ENCODE measurements at regions not wholly inside any gene's neighbourhood (a gene's known extent, or its start where the extent isn't known, plus 50 kb on each side); places are given as distances from the start of the nearest gene placed in this dataset.
"Not testable (repeated sequence)": the region's sequence is repeated elsewhere in the genome, so short reads cannot be mapped to it uniquely, and the experiment has no call there.

GRCh38 chr20:53723045-53723444 lies 129.4 kb upstream of the ZNF217 start:
- H3K4me1 ChIP-seq (ENCODE audit: control insufficient read depth in 1 of 2, extremely low read depth in 1 of 2, insufficient read depth in 2 of 2, low read length in 2 of 2): no peaks in the 10 kb centered on the region
- no peaks in the 10 kb centered on the region for H3K27me3 ChIP-seq (replicated peaks in 1 of 2; ENCODE audit: control insufficient read depth in 2 of 2, extremely low read depth in 1 of 2, insufficient read depth in 2 of 2, low read length in 1 of 2)
- no peak overlapping the region for H3K4me3 ChIP-seq (ENCODE audit: control insufficient read depth in 1 of 2, extremely low read depth in 1 of 2, low read length in 1 of 2)
- H3K36me3 ChIP-seq (ENCODE audit: control insufficient read depth in 2 of 2, extremely low read depth in 1 of 2, insufficient read depth in 1 of 2, low read length in 1 of 2): no peaks in the 10 kb centered on the region
- H3K4me3 Mint-ChIP-seq: no peak overlapping the region
- ATAC-seq (replicated peaks in 1 of 4): no peak
- ChIA-PET CTCF (interaction anchor here (0.6 to 0.7 kb wide), 2 partner anchors 14 to 26 kb away, joined by 4 to 7 read pairs; no protein-coding TSS in a partner anchor), POLR2A (no interaction called here)
- no peak for DNase-seq
- H3K9me3 Mint-ChIP-seq: no peaks in the 10 kb centered on the region
- no CpG with 5 or more reads among the region's 3 CpGs for WGBS (ENCODE audit: insufficient coverage)
- H3K27ac ChIP-seq (ENCODE audit: low read length): no peak overlapping the region
- no peaks in the 10 kb centered on the region for H3K36me3 Mint-ChIP-seq
- H3K9me3 ChIP-seq: no peaks in the 10 kb centered on the region
- no peak overlapping the region for H3K27ac Mint-ChIP-seq
- H3K4me1 Mint-ChIP-seq: peaks cover 9 to 17% (median 11%) of the 10 kb centered on the region in 3 donors
- no peaks in the 10 kb centered on the region for H3K27me3 Mint-ChIP-seq

GRCh38 chr20:53722515-53723036 lies 128.9 kb upstream of the ZNF217 start:
- Histone ChIP-seq H3K4me3 (ENCODE audit: control insufficient read depth in 1 of 2, extremely low read depth in 1 of 2, low read length in 1 of 2) (no peak overlapping the region), H3K27ac (ENCODE audit: low read length) (no peak overlapping the region), H3K27me3 (replicated peaks in 1 of 2; ENCODE audit: control insufficient read depth in 2 of 2, extremely low read depth in 1 of 2, insufficient read depth in 2 of 2, low read length in 1 of 2) (no peaks in the 10 kb centered on the region), H3K4me1 (ENCODE audit: control insufficient read depth in 1 of 2, extremely low read depth in 1 of 2, insufficient read depth in 2 of 2, low read length in 2 of 2) (no peaks in the 10 kb centered on the region), H3K9me3 (no peaks in the 10 kb centered on the region), H3K36me3 (ENCODE audit: control insufficient read depth in 2 of 2, extremely low read depth in 1 of 2, insufficient read depth in 1 of 2, low read length in 1 of 2) (no peaks in the 10 kb centered on the region)
- no peak for DNase-seq
- H3K27me3 Mint-ChIP-seq: no peaks in the 10 kb centered on the region
- WGBS (ENCODE audit: insufficient coverage): no CpG with 5 or more reads among the region's 5 CpGs
- H3K4me3 Mint-ChIP-seq: no peak overlapping the region
- peaks cover 9 to 14% (median 11%) of the 10 kb centered on the region in 3 donors for H3K4me1 Mint-ChIP-seq
- no peak overlapping the region for H3K27ac Mint-ChIP-seq
- ChIA-PET CTCF (interaction anchor here (0.6 to 0.7 kb wide), 4 partner anchors 14 to 148 kb away, joined by 3 to 7 read pairs (median 4); no protein-coding TSS in a partner anchor), POLR2A (no interaction called here)
- no peaks in the 10 kb centered on the region for H3K36me3 Mint-ChIP-seq
- H3K9me3 Mint-ChIP-seq: no peaks in the 10 kb centered on the region
- ATAC-seq (replicated peaks in 1 of 4): no peak

- H3K4me3 ChIP-seq (ENCODE audit: control insufficient read depth in 1 of 2, extremely low read depth in 1 of 2, low read length in 1 of 2); H3K4me1 ChIP-seq (ENCODE audit: control insufficient read depth in 1 of 2, extremely low read depth in 1 of 2, insufficient read depth in 2 of 2, low read length in 2 of 2); DNase-seq; H3K36me3 ChIP-seq (ENCODE audit: control insufficient read depth in 2 of 2, extremely low read depth in 1 of 2, insufficient read depth in 1 of 2, low read length in 1 of 2); POLR2A ChIA-PET; H3K27me3 Mint-ChIP-seq; CTCF ChIA-PET; H3K27me3 ChIP-seq (replicated peaks in 1 of 2; ENCODE audit: control insufficient read depth in 2 of 2, extremely low read depth in 1 of 2, insufficient read depth in 2 of 2, low read length in 1 of 2); H3K9me3 ChIP-seq; ATAC-seq (replicated peaks in 1 of 4); H3K4me3 Mint-ChIP-seq; H3K27ac Mint-ChIP-seq; H3K36me3 Mint-ChIP-seq; H3K27ac ChIP-seq (ENCODE audit: low read length); H3K9me3 Mint-ChIP-seq: not testable (repeated sequence)
- peaks cover 9 to 14% (median 11%) of the 10 kb centered on the region in 3 donors for H3K4me1 Mint-ChIP-seq
- no CpG with 5 or more reads among the region's 6 CpGs for WGBS (ENCODE audit: insufficient coverage)
These were observed 127.9 kb upstream of the ZNF217 start for GRCh38 chr20:53721445-53721963.

GRCh38 chr20:53719171-53719803 lies 125.6 kb upstream of the ZNF217 start:
- CTCF ChIA-PET: interaction anchor here in 1 of 2 donors (0.7 kb wide), 1 partner anchor 66 kb away, joined by 3 read pairs; no protein-coding TSS in a partner anchor
- H3K36me3 Mint-ChIP-seq; H3K27me3 Mint-ChIP-seq; H3K27ac Mint-ChIP-seq; H3K4me1 ChIP-seq (ENCODE audit: control insufficient read depth in 1 of 2, extremely low read depth in 1 of 2, insufficient read depth in 2 of 2, low read length in 2 of 2); POLR2A ChIA-PET; H3K9me3 Mint-ChIP-seq; H3K4me3 Mint-ChIP-seq; H3K4me3 ChIP-seq (ENCODE audit: control insufficient read depth in 1 of 2, extremely low read depth in 1 of 2, low read length in 1 of 2); H3K36me3 ChIP-seq (ENCODE audit: control insufficient read depth in 2 of 2, extremely low read depth in 1 of 2, insufficient read depth in 1 of 2, low read length in 1 of 2); H3K27me3 ChIP-seq (replicated peaks in 1 of 2; ENCODE audit: control insufficient read depth in 2 of 2, extremely low read depth in 1 of 2, insufficient read depth in 2 of 2, low read length in 1 of 2); DNase-seq; ATAC-seq (replicated peaks in 1 of 4); H3K27ac ChIP-seq (ENCODE audit: low read length); H3K9me3 ChIP-seq: not testable (repeated sequence)
- peaks cover 9 to 14% (median 11%) of the 10 kb centered on the region in 3 donors for H3K4me1 Mint-ChIP-seq
- WGBS (ENCODE audit: insufficient coverage): no CpG with 5 or more reads among the region's 8 CpGs

- no peak overlapping the region for H3K27ac ChIP-seq (ENCODE audit: low read length)
- no peaks in the 10 kb centered on the region for H3K36me3 ChIP-seq (ENCODE audit: control insufficient read depth in 2 of 2, extremely low read depth in 1 of 2, insufficient read depth in 1 of 2, low read length in 1 of 2)
- Mint-ChIP-seq H3K27ac (no peak overlapping the region), H3K36me3 (no peaks in the 10 kb centered on the region), H3K9me3 (no peaks in the 10 kb centered on the region), H3K27me3 (no peaks in the 10 kb centered on the region), H3K4me3 (no peak overlapping the region), H3K4me1 (peaks cover 8 to 11% (median 9%) of the 10 kb centered on the region in 3 donors)
- DNase-seq (no peak), ATAC-seq (replicated peaks in 1 of 4) (no peak)
- WGBS (ENCODE audit: insufficient coverage): 90% methylated on average over 5 of the region's 13 CpGs
- H3K9me3 ChIP-seq: no peaks in the 10 kb centered on the region
- peaks cover 0 to 2% of the 10 kb centered on the region in 2 experiments for H3K4me1 ChIP-seq (ENCODE audit: control insufficient read depth in 1 of 2, extremely low read depth in 1 of 2, insufficient read depth in 2 of 2, low read length in 2 of 2)
- no peaks in the 10 kb centered on the region for H3K27me3 ChIP-seq (replicated peaks in 1 of 2; ENCODE audit: control insufficient read depth in 2 of 2, extremely low read depth in 1 of 2, insufficient read depth in 2 of 2, low read length in 1 of 2)
- H3K4me3 ChIP-seq (ENCODE audit: control insufficient read depth in 1 of 2, extremely low read depth in 1 of 2, low read length in 1 of 2): no peak overlapping the region
- CTCF ChIA-PET: interaction anchor here (0.7 to 0.9 kb wide), 2 partner anchors 65 to 222 kb away, joined by 3 to 5 read pairs; no protein-coding TSS in a partner anchor
- POLR2A ChIA-PET: interaction anchor here (0.7 kb wide), 3 partner anchors 9 to 1436 kb away, joined by 3 read pairs; no protein-coding TSS in a partner anchor
These were observed 124.7 kb upstream of the ZNF217 start for GRCh38 chr20:53718142-53719021.

GRCh38 chr20:53716395-53716794 lies 122.8 kb upstream of the ZNF217 start:
- Mint-ChIP-seq H3K4me1 (peaks cover 12 to 13% (median 12%) of the 10 kb centered on the region in 3 donors), H3K9me3 (no peaks in the 10 kb centered on the region), H3K27me3 (no peaks in the 10 kb centered on the region), H3K4me3 (no peak overlapping the region), H3K36me3 (no peaks in the 10 kb centered on the region), H3K27ac (no peak overlapping the region)
- no peaks in the 10 kb centered on the region for H3K9me3 ChIP-seq
- DNase-seq: no peak
- ChIA-PET POLR2A (interaction anchor here in 1 of 2 donors (0.6 kb wide), 1 partner anchor 158 kb away, joined by 5 read pairs; no protein-coding TSS in a partner anchor), CTCF (interaction anchor here in 1 of 2 donors (0.7 kb wide), 1 partner anchor 23 kb away, joined by 3 read pairs; no protein-coding TSS in a partner anchor)
- no peaks in the 10 kb centered on the region for H3K27me3 ChIP-seq (replicated peaks in 1 of 2; ENCODE audit: control insufficient read depth in 2 of 2, extremely low read depth in 1 of 2, insufficient read depth in 2 of 2, low read length in 1 of 2)
- no peak overlapping the region for H3K27ac ChIP-seq (ENCODE audit: low read length)
- peaks cover 0 to 12% of the 10 kb centered on the region in 2 experiments for H3K4me1 ChIP-seq (ENCODE audit: control insufficient read depth in 1 of 2, extremely low read depth in 1 of 2, insufficient read depth in 2 of 2, low read length in 2 of 2)
- H3K36me3 ChIP-seq (ENCODE audit: control insufficient read depth in 2 of 2, extremely low read depth in 1 of 2, insufficient read depth in 1 of 2, low read length in 1 of 2): no peaks in the 10 kb centered on the region
- 100% methylated on average over 1 of the region's 6 CpGs for WGBS (ENCODE audit: insufficient coverage)
- no peak overlapping the region for H3K4me3 ChIP-seq (ENCODE audit: control insufficient read depth in 1 of 2, extremely low read depth in 1 of 2, low read length in 1 of 2)
- ATAC-seq (replicated peaks in 1 of 4): no peak
